H1 (cell line): ENCODE measurements at regions not wholly inside any gene's neighbourhood (a gene's known extent, or its start where the extent isn't known, plus 50 kb on each side); places are given as distances from the start of the nearest gene placed in this dataset.

Source experiments
- CTCF ChIA-PET: fragments of 300-600 bp; sonication (Branson Sonifier 250); formaldehyde crosslinking; loops from one replicate; lab custom pipeline; 2021; ENCODE audit not compliant: partially characterized antibody; lab: Charles Lee
- POLR2A ChIA-PET: fragments of 300-600 bp; sonication (Branson Sonifier 250); formaldehyde crosslinking; loops from one replicate; lab custom pipeline; 2021; ENCODE audit warnings: inconsistent platforms; ENCODE audit not compliant: partially characterized antibody; lab: Charles Lee
- DNase-seq, 2 experiments: peaks; one replicate each; pipeline versions ENCODE4 v3.0.0 to v3.0.0-alpha.2; 2010 to 2022; ENCODE audit warnings: low spot score in 2 of 2, low read depth in 1 of 2, mixed read lengths in 1 of 2
- FAIRE-seq: peaks from 2 replicates; lab custom pipeline; 2011; peaks lifted over from hg19 to GRCh38; lab: Jason Lieb, UNC
- H2AFZ ChIP-seq: 2 replicates; pipeline ENCODE4 v1.8.1; 2012; ENCODE audit warnings: low read length, inconsistent platforms
- H2AK5ac ChIP-seq: 2 replicates; pipeline ENCODE4 v1.6.1; 2013; ENCODE audit warnings: low read depth, low read length
- H2BK120ac ChIP-seq: replicated peaks from 2 replicates; pipeline ENCODE3; 2013; ENCODE audit warnings: low read depth, low read length, inconsistent platforms
- H2BK12ac ChIP-seq: 2 replicates; pipeline ENCODE4 v1.6.1; 2013; ENCODE audit warnings: low read depth, low read length
- H2BK15ac ChIP-seq: 2 replicates; pipeline ENCODE4 v1.6.1; 2013; ENCODE audit warnings: low read length
- H2BK20ac ChIP-seq: 2 replicates; pipeline ENCODE4 v1.6.1; 2013; ENCODE audit warnings: low read length
- H2BK5ac ChIP-seq: 2 replicates; pipeline ENCODE4 v1.6.1; 2013; ENCODE audit warnings: low read depth, low read length
- H3K14ac ChIP-seq: 2 replicates; pipeline ENCODE4 v1.6.1; 2013; ENCODE audit warnings: inconsistent platforms; ENCODE audit not compliant: insufficient read length
- H3K18ac ChIP-seq: 2 replicates; pipeline ENCODE4 v1.6.1; 2013; ENCODE audit warnings: low read length; ENCODE audit errors: extremely low read depth
- H3K23ac ChIP-seq: 2 replicates; pipeline ENCODE4 v1.6.1; 2013; ENCODE audit warnings: inconsistent platforms; ENCODE audit not compliant: insufficient read length
- H3K23me2 ChIP-seq: 2 replicates; pipeline ENCODE4 v1.6.1; 2013; ENCODE audit warnings: low read depth, low read length
- H3K27ac ChIP-seq: 2 replicates; pipeline ENCODE4 v1.6.1; 2011; ENCODE audit warnings: low read depth, low read length, inconsistent platforms
- H3K27me3 ChIP-seq, 4 experiments: replicated peaks in 1 of 4; 1 replicate in 1 of 4; 2 replicates in 3 of 4; pipeline versions ENCODE4 v1.6.1 to v1.8.1; 2011 to 2013; ENCODE audit warnings: low read length in 3 of 4, mild to moderate bottlenecking in 3 of 4, inconsistent platforms in 2 of 4, mixed read lengths in 2 of 4, moderate library complexity in 1 of 4; ENCODE audit not compliant: control insufficient read depth in 3 of 4, insufficient read depth in 3 of 4; ENCODE audit errors: extremely low read depth in 1 of 4
- H3K36me3 ChIP-seq, 4 experiments: 2 replicates each; pipeline versions ENCODE4 v1.6.1 to v1.8.1; 2011 to 2013; ENCODE audit warnings: mild to moderate bottlenecking in 4 of 4, low read length in 3 of 4, moderate library complexity in 2 of 4, control low read depth in 1 of 4, inconsistent platforms in 1 of 4; ENCODE audit not compliant: insufficient read depth in 4 of 4, control insufficient read depth in 2 of 4
- H3K4ac ChIP-seq: replicated peaks from 2 replicates; pipeline ENCODE3; 2013; ENCODE audit warnings: low read length, low read depth, mixed read lengths, inconsistent platforms; ENCODE audit not compliant: insufficient read length
- H3K4me1 ChIP-seq, 4 experiments: replicated peaks in 1 of 4; 1 replicate in 1 of 4; 2 replicates in 3 of 4; pipeline versions ENCODE4 v1.6.1 to v1.8.1; 2011 to 2013; ENCODE audit warnings: low read length in 3 of 4, inconsistent platforms in 2 of 4, mixed read lengths in 1 of 4; ENCODE audit not compliant: insufficient read depth in 4 of 4, control insufficient read depth in 3 of 4
- H3K4me2 ChIP-seq, 2 experiments: 2 replicates each; pipeline versions ENCODE4 v1.6.1 to v1.8.1; 2011 to 2013; ENCODE audit warnings: low read depth in 2 of 2, low read length in 2 of 2, control low read depth in 1 of 2, inconsistent platforms in 1 of 2, mild to moderate bottlenecking in 1 of 2; ENCODE audit not compliant: insufficient read depth in 1 of 2
- H3K4me3 ChIP-seq, 4 experiments: fragments of 200-600, 300-600 bp in 1 of 4; sonication (generic), shearing (Covaris generic), sonication (Bioruptor Twin) in 1 of 4; 2 replicates each; pipeline versions ENCODE4 v1.5.1 to v1.8.1; 2011 to 2016; ENCODE audit warnings: low read length in 4 of 4, low read depth in 3 of 4, control low read depth in 2 of 4, inconsistent platforms in 2 of 4, mild to moderate bottlenecking in 2 of 4, mixed read lengths in 1 of 4, moderate library complexity in 1 of 4; ENCODE audit not compliant: insufficient read depth in 2 of 4; ENCODE audit errors: extremely low read depth in 1 of 4
- H3K56ac ChIP-seq: replicated peaks from 2 replicates; pipeline ENCODE3; 2013; ENCODE audit warnings: low read depth, mild to moderate bottlenecking, mixed read lengths, low read length, inconsistent platforms; ENCODE audit not compliant: insufficient read length
- H3K79me1 ChIP-seq: 2 replicates; pipeline ENCODE4 v1.6.1; 2013; ENCODE audit warnings: low read depth, low read length, control low read depth
- H3K79me2 ChIP-seq, 2 experiments: 2 replicates each; pipeline versions ENCODE4 v1.6.1 to v1.8.1; 2012 to 2013; ENCODE audit warnings: low read length in 2 of 2, mild to moderate bottlenecking in 2 of 2, inconsistent platforms in 1 of 2; ENCODE audit not compliant: insufficient read depth in 2 of 2, control insufficient read depth in 1 of 2
- H3K9ac ChIP-seq, 4 experiments: replicated peaks in 1 of 4; 1 replicate in 1 of 4; 2 replicates in 3 of 4; pipeline versions ENCODE4 v1.6.1 to v1.8.1; 2011 to 2013; ENCODE audit warnings: low read depth in 3 of 4, low read length in 3 of 4, control low read depth in 2 of 4, mild to moderate bottlenecking in 2 of 4, moderate library complexity in 2 of 4, inconsistent platforms in 1 of 4; ENCODE audit errors: extremely low read depth in 1 of 4
- H3K9me3 ChIP-seq, 2 experiments: 2 replicates each; pipeline versions ENCODE4 v1.6.1 to v1.8.1; 2012 to 2013; ENCODE audit warnings: mild to moderate bottlenecking in 2 of 2, moderate library complexity in 2 of 2, control low read depth in 1 of 2, inconsistent platforms in 1 of 2, low read depth in 1 of 2, low read length in 1 of 2, mixed read lengths in 1 of 2; ENCODE audit not compliant: insufficient read depth in 2 of 2
- H4K20me1 ChIP-seq, 2 experiments: replicated peaks in 1 of 2; 2 replicates each; pipeline versions ENCODE3 to v1.8.1; 2011 to 2013; ENCODE audit warnings: inconsistent platforms in 2 of 2, low read length in 2 of 2, mild to moderate bottlenecking in 1 of 2; ENCODE audit not compliant: insufficient read depth in 2 of 2, control insufficient read depth in 1 of 2
- H4K5ac ChIP-seq: 2 replicates; pipeline ENCODE4 v1.6.1; 2013; ENCODE audit warnings: low read length, low read depth, mixed read lengths, inconsistent platforms; ENCODE audit not compliant: insufficient read length
- H4K8ac ChIP-seq: 2 replicates; pipeline ENCODE4 v1.8.0; 2013; ENCODE audit warnings: mild to moderate bottlenecking, moderate library complexity, low read length, inconsistent platforms; ENCODE audit not compliant: insufficient read depth; ENCODE audit errors: extremely low read depth
- H4K91ac ChIP-seq: replicated peaks from 2 replicates; pipeline ENCODE3; 2013; ENCODE audit warnings: low read length, mixed read lengths, inconsistent platforms; ENCODE audit not compliant: insufficient read length
- ASH2L ChIP-seq: fragments of 200-600, 300-600 bp; sonication (generic); IDR thresholded peaks from one replicate; pipeline ENCODE4 v1.7.1; 2017; ENCODE audit warnings: low read length
- CBX5 ChIP-seq: fragments of 300-800, 300-1000 bp; sonication (generic); IDR thresholded peaks from 2 replicates; pipeline ENCODE4 v1.7.1; 2016; ENCODE audit warnings: antibody characterized with exemption, low read length, low read depth
- EGR1 ChIP-seq: IDR thresholded peaks from 2 replicates; pipeline ENCODE4 v1.6.1; 2011; ENCODE audit warnings: low read depth, low read length, borderline replicate concordance
- FOSL1 ChIP-seq: IDR thresholded peaks from 2 replicates; pipeline ENCODE4 v1.6.1; 2011; ENCODE audit warnings: mild to moderate bottlenecking, low read depth, low read length, moderate library complexity; ENCODE audit not compliant: insufficient read depth
- GTF2F1 ChIP-seq: IDR thresholded peaks from 2 replicates; pipeline ENCODE4 v1.6.1; 2012; ENCODE audit warnings: low read depth, low read length, improper control_type of control experiment, borderline replicate concordance
- HDAC6 ChIP-seq: IDR thresholded peaks from one replicate; pipeline ENCODE4 v1.7.1; 2012; ENCODE audit warnings: low read depth, mild to moderate bottlenecking, inconsistent platforms, low read length, moderate library complexity
- JUN ChIP-seq: IDR thresholded peaks from 2 replicates; pipeline ENCODE4 v1.6.1; 2011; ENCODE audit warnings: low read depth, mild to moderate bottlenecking, improper control_type of control experiment, low read length
- RBBP5 ChIP-seq: IDR thresholded peaks from 2 replicates; pipeline ENCODE4 v1.7.1; 2012; ENCODE audit warnings: low read depth, mild to moderate bottlenecking, inconsistent platforms, low read length, moderate library complexity, borderline replicate concordance
- RFX5 ChIP-seq: IDR thresholded peaks from 2 replicates; pipeline ENCODE4 v1.6.1; 2011; ENCODE audit warnings: low read depth, low read length, improper control_type of control experiment, borderline replicate concordance
- RXRA ChIP-seq: IDR thresholded peaks from 2 replicates; pipeline ENCODE4 v1.6.1; 2011; ENCODE audit warnings: low read depth, mild to moderate bottlenecking, low read length, moderate library complexity; ENCODE audit not compliant: insufficient read depth
- SP4 ChIP-seq: IDR thresholded peaks from 2 replicates; pipeline ENCODE4 v1.6.1; 2012; ENCODE audit warnings: low read length, inconsistent platforms
- TAF7 ChIP-seq: optimal IDR thresholded peaks from 2 replicates; pipeline ENCODE3; 2011; ENCODE audit warnings: low read depth, mild to moderate bottlenecking, inconsistent platforms, low read length, moderate library complexity, borderline replicate concordance
- WGBS, 2 experiments: shearing (Covaris generic) in 1 of 2; methylation state at CpG; one replicate each; pipeline versions ENCODE4 v1.1.6 to v1.1.7; 2013 to 2015; ENCODE audit warnings: low lambda C conversion rate in 2 of 2, mixed read lengths in 2 of 2, inconsistent platforms in 1 of 2, low coverage in 1 of 2, missing lambda C conversion rate in 1 of 2; ENCODE audit not compliant: insufficient replicate concordance in 2 of 2, insufficient coverage in 1 of 2, insufficient read length in 1 of 2; ENCODE audit errors: extremely low coverage in 1 of 2, missing lambda C conversion rate in 1 of 2; 5-methylcytosine and 5-hydroxymethylcytosine counted together

DNA sequence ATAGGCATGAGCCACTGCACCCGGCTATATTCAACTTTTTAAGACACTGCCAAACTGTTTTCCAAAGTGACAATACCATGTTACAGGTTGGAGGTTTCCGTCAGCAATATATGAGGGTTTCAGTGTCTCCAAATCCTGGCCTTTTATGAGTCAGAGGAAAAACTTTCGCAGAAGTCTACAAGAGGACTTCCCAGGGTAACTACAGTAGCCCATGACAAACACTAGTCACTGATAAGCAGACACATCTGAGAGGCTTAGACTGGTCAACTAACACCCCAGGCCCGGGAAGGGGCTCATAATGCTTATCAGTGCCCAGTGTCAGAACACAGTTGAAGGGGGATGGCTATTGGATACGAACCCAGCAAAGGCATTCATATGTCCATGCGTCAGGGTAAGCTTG lies 85.4 kb downstream of the SOX4 start:
- H4K91ac ChIP-seq = no peak overlapping the region
- no peak overlapping the region for H2BK120ac ChIP-seq
- no peak overlapping the region for H3K4ac ChIP-seq
- H2BK15ac ChIP-seq = no peak overlapping the region
- H2BK12ac ChIP-seq = no peak overlapping the region
- no peak overlapping the region for H3K56ac ChIP-seq
- TF ChIP-seq SP4 (no peak), GTF2F1 (no peak), FOSL1 (no peak), CBX5 (no peak), HDAC6 (no peak), RBBP5 (no peak), TAF7 (no peak), JUN (no peak), RFX5 (no peak), RXRA (no peak), EGR1 (no peak), ASH2L (no peak)
- peaks cover 7 to 11% of the 10 kb centered on the region in 2 experiments for H4K20me1 ChIP-seq
- H3K36me3 ChIP-seq = peaks cover 0 to 31% (median 11%) of the 10 kb centered on the region in 4 experiments; a peak in 3 of 8 replicates
- no peak overlapping the region for H2BK20ac ChIP-seq
- H3K9ac ChIP-seq = no peak overlapping the region
- H3K23me2 ChIP-seq = no peaks in the 10 kb centered on the region
- DNase-seq (peak in 1 of 2 experiments; percentile 42), FAIRE-seq (no peak)
- H2BK5ac ChIP-seq = no peak overlapping the region
- H3K23ac ChIP-seq = no peak overlapping the region
- peaks cover 0 to 10% (median 4%) of the 10 kb centered on the region in 4 experiments; a peak in 2 of 7 replicates for H3K4me1 ChIP-seq
- H4K5ac ChIP-seq = no peak overlapping the region
- no peaks in the 10 kb centered on the region for H3K27me3 ChIP-seq
- H2AFZ ChIP-seq = no peak overlapping the region
- H3K27ac ChIP-seq = no peak overlapping the region
- H3K79me2 ChIP-seq = peaks cover 25 to 93% of the 10 kb centered on the region in 2 experiments
- no peak overlapping the region for H2AK5ac ChIP-seq
- H3K4me3 ChIP-seq = no peak overlapping the region
- WGBS, 2 experiments = 91% methylated on average over 6 of the region's 6 CpGs; no CpG with 5 or more reads in 1 of the 2 experiments
- H4K8ac ChIP-seq = no peak overlapping the region
- peaks cover 7% of the 10 kb centered on the region for H3K79me1 ChIP-seq
- H3K4me2 ChIP-seq = no peak overlapping the region; a peak in 1 of 4 replicates
- no peak overlapping the region for H3K14ac ChIP-seq
- H3K18ac ChIP-seq = no peak overlapping the region
- no peaks in the 10 kb centered on the region for H3K9me3 ChIP-seq
- POLR2A ChIA-PET = no interaction called here
- CTCF ChIA-PET = interaction anchor here (1.3 kb wide), 1 partner anchor 52 kb away, joined by 3 read pairs; no protein-coding TSS in a partner anchor
